WTC11 (cell line): ENCODE measurements at regions not wholly inside any gene's neighbourhood (a gene's known extent, or its start where the extent isn't known, plus 50 kb on each side); places are given as distances from the start of the nearest gene placed in this dataset.

Experiments used
- ATAC-seq: fragments of 200-7000 bp; cut with Tn5 transposase; 2 replicates; pipeline ENCODE4 v1.10.0; 2021; ENCODE audit warnings: mild to moderate bottlenecking, moderate library complexity
- CTCF ChIA-PET: fragments of 300-600 bp; sonication (Branson Sonifier 250); formaldehyde crosslinking; loops from one replicate; lab custom pipeline; 2021; ENCODE audit warnings: antibody characterized with exemption; lab: Charles Lee
- POLR2A ChIA-PET: fragments of 350-600 bp; sonication (Branson Sonifier 250); formaldehyde crosslinking; loops from one replicate; lab custom pipeline; 2021; ENCODE audit warnings: antibody characterized with exemption; lab: Charles Lee
- DNase-seq: peaks from one replicate; pipeline ENCODE4 v3.0.0; 2021; ENCODE audit warnings: low spot score
- H3K27ac Mint-ChIP-seq: 2 replicates; pipeline ENCODE4 v1.8.0; 2021; ENCODE audit warnings: mixed read lengths
- H3K27me3 Mint-ChIP-seq: 2 replicates; pipeline ENCODE4 v1.8.0; 2021; ENCODE audit warnings: low read depth, mild to moderate bottlenecking, moderate library complexity, mixed read lengths
- H3K36me3 Mint-ChIP-seq: 2 replicates; pipeline ENCODE4 v1.8.0; 2021; ENCODE audit warnings: mixed read lengths
- H3K4me1 Mint-ChIP-seq: 2 replicates; pipeline ENCODE4 v1.8.0; 2022; ENCODE audit warnings: mixed read lengths
- H3K4me3 Mint-ChIP-seq: 2 replicates; pipeline ENCODE4 v1.8.0; 2021; ENCODE audit warnings: mild to moderate bottlenecking, moderate library complexity, mixed read lengths
- H3K9me3 Mint-ChIP-seq: 2 replicates; pipeline ENCODE4 v1.8.0; 2021; ENCODE audit warnings: mixed read lengths
- CBFB ChIP-seq: sonication (generic); formaldehyde crosslinking; IDR thresholded peaks from 2 replicates; pipeline ENCODE4 v1.8.1; 2022; ENCODE audit warnings: mild to moderate bottlenecking, low read depth, missing genetic modification reagents
- ETV6 ChIP-seq: sonication (generic); formaldehyde crosslinking; IDR thresholded peaks from 2 replicates; pipeline ENCODE4 v1.8.1; 2022; ENCODE audit warnings: mild to moderate bottlenecking, missing genetic modification reagents
- FOXP1 ChIP-seq: sonication (generic); formaldehyde crosslinking; IDR thresholded peaks from 2 replicates; pipeline ENCODE4 v1.8.0; 2022; ENCODE audit warnings: missing genetic modification reagents, mild to moderate bottlenecking, moderate library complexity, borderline replicate concordance
- JAZF1 ChIP-seq: fragments of 250-450 bp; sonication (Bioruptor Pico); IDR thresholded peaks from 2 replicates; pipeline ENCODE4 v1.9.0; 2021; ENCODE audit warnings: moderate library complexity, mild to moderate bottlenecking, inconsistent platforms
- MXD4 ChIP-seq: fragments of 250-450 bp; sonication (Bioruptor Pico); IDR thresholded peaks from 2 replicates; pipeline ENCODE4 v1.8.0; 2021; ENCODE audit warnings: mild to moderate bottlenecking, moderate library complexity, borderline replicate concordance
- NFE2L1 ChIP-seq: sonication (generic); formaldehyde crosslinking; IDR thresholded peaks from 2 replicates; pipeline ENCODE4 v1.8.1; 2023; ENCODE audit warnings: missing genetic modification reagents
- NFYB ChIP-seq: sonication (generic); formaldehyde crosslinking; conservative IDR thresholded peaks from 2 replicates; pipeline ENCODE4 v1.8.0; 2022; ENCODE audit warnings: low read depth, missing genetic modification reagents
- NR1H2 ChIP-seq: sonication (generic); formaldehyde crosslinking; IDR thresholded peaks from 2 replicates; pipeline ENCODE4 v1.9.0; 2021; ENCODE audit warnings: mild to moderate bottlenecking, moderate library complexity, missing genetic modification reagents
- SMAD4 ChIP-seq: sonication (generic); formaldehyde crosslinking; IDR thresholded peaks from 2 replicates; pipeline ENCODE4 v1.8.0; 2022; ENCODE audit warnings: mild to moderate bottlenecking, missing genetic modification reagents
- TEAD1 ChIP-seq: sonication (generic); formaldehyde crosslinking; IDR thresholded peaks from 2 replicates; pipeline ENCODE4 v1.8.0; 2022; ENCODE audit warnings: mild to moderate bottlenecking, missing genetic modification reagents
- ZNF121 ChIP-seq: sonication (generic); formaldehyde crosslinking; IDR thresholded peaks from 2 replicates; pipeline ENCODE4 v1.8.0; 2023; ENCODE audit warnings: missing genetic modification reagents
- ZNF232 ChIP-seq: sonication (generic); formaldehyde crosslinking; IDR thresholded peaks from 2 replicates; pipeline ENCODE4 v1.8.0; 2022; ENCODE audit warnings: mild to moderate bottlenecking, missing genetic modification reagents
- TF ChIP-seq, protein P1 (sequence below): sonication (generic); formaldehyde crosslinking; IDR thresholded peaks from 2 replicates; pipeline ENCODE4 v1.8.1; 2022; ENCODE audit warnings: missing genetic modification reagents, borderline replicate concordance
- TF ChIP-seq, protein P2 (sequence below): sonication (generic); formaldehyde crosslinking; IDR thresholded peaks from 2 replicates; pipeline ENCODE4 v1.8.0; 2023; ENCODE audit warnings: missing genetic modification reagents
- TF ChIP-seq, protein P3 (sequence below): sonication (generic); formaldehyde crosslinking; IDR thresholded peaks from 2 replicates; pipeline ENCODE4 v1.8.1; 2022; ENCODE audit warnings: low read depth, mild to moderate bottlenecking, moderate library complexity, missing genetic modification reagents, borderline replicate concordance
- TF ChIP-seq, protein P4 (sequence below): sonication (generic); formaldehyde crosslinking; IDR thresholded peaks from 2 replicates; pipeline ENCODE4 v1.8.0; 2022; ENCODE audit warnings: mild to moderate bottlenecking, missing genetic modification reagents
- TF ChIP-seq, protein P5 (sequence below): sonication (generic); formaldehyde crosslinking; IDR thresholded peaks from 2 replicates; pipeline ENCODE4 v1.8.1; 2023; ENCODE audit warnings: mild to moderate bottlenecking, missing genetic modification reagents, moderate library complexity
- TF ChIP-seq, protein P6 (sequence below): sonication (generic); formaldehyde crosslinking; IDR thresholded peaks from 2 replicates; pipeline ENCODE4 v1.8.0; 2022; ENCODE audit warnings: mild to moderate bottlenecking, missing genetic modification reagents
- TF ChIP-seq, protein P7 (sequence below): fragments of 200-600 bp; IDR thresholded peaks from 2 replicates; pipeline ENCODE4 v1.8.0; 2022; ENCODE audit warnings: antibody characterized with exemption
- TF ChIP-seq, protein P8 (sequence below): sonication (generic); formaldehyde crosslinking; IDR thresholded peaks from 2 replicates; pipeline ENCODE4 v1.8.1; 2023; ENCODE audit warnings: mild to moderate bottlenecking, missing genetic modification reagents
- TF ChIP-seq, protein P9 (sequence below): sonication (generic); formaldehyde crosslinking; IDR thresholded peaks from 2 replicates; pipeline ENCODE4 v1.8.0; 2022; ENCODE audit warnings: mild to moderate bottlenecking, missing genetic modification reagents

DNA sequence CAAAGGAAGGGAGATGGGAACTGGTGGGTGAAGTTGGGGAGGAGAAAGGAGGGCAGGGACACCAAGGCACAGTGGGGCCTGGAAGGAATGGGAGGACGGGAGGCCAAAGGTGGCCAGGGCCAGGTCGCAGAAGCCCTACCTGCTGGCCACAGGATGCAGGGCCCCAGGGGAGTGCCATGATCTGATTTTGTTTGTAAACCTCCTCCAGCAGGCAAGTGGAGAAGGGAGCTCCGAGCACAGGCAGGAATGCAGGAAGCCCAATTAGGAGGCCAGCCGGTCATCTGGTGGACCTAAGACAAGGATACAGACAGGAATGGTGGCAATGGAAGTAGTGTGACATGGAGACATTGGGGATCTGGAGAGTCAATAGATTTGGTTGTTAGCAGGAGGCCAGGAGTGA lies 107.0 kb upstream of the ZMIZ1 start:
- H3K4me3 Mint-ChIP-seq: no peak overlapping the region
- peaks cover 41% of the 10 kb centered on the region for H3K4me1 Mint-ChIP-seq
- no peaks in the 10 kb centered on the region for H3K36me3 Mint-ChIP-seq
- ChIA-PET CTCF (interaction anchor here (2.8 to 5.9 kb wide), 2 partner anchors 12 to 240 kb away, joined by 11 to 51 read pairs; no protein-coding TSS in a partner anchor), POLR2A (interaction anchor here (0.6 to 1.0 kb wide), 2 partner anchors 12 to 490 kb away, joined by 4 to 7 read pairs; no protein-coding TSS in a partner anchor)
- no peaks in the 10 kb centered on the region for H3K9me3 Mint-ChIP-seq
- ATAC-seq (no peak), DNase-seq (no peak)
- H3K27me3 Mint-ChIP-seq: no peaks in the 10 kb centered on the region
- no peak overlapping the region for H3K27ac Mint-ChIP-seq
- no peak for TF ChIP-seq ZNF232 (CRISPR knock-in tag)
- no peak for TF ChIP-seq NR1H2 (CRISPR knock-in tag)
- TF ChIP-seq ZNF121 (CRISPR knock-in tag): no peak
- TF ChIP-seq, protein P1, sequence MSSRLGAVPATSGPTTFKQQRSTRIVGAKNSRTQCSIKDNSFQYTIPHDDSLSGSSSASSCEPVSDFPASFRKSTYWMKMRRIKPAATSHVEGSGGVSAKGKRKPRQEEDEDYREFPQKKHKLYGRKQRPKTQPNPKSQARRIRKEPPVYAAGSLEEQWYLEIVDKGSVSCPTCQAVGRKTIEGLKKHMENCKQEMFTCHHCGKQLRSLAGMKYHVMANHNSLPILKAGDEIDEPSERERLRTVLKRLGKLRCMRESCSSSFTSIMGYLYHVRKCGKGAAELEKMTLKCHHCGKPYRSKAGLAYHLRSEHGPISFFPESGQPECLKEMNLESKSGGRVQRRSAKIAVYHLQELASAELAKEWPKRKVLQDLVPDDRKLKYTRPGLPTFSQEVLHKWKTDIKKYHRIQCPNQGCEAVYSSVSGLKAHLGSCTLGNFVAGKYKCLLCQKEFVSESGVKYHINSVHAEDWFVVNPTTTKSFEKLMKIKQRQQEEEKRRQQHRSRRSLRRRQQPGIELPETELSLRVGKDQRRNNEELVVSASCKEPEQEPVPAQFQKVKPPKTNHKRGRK: no peak
- TF ChIP-seq, protein P2, sequence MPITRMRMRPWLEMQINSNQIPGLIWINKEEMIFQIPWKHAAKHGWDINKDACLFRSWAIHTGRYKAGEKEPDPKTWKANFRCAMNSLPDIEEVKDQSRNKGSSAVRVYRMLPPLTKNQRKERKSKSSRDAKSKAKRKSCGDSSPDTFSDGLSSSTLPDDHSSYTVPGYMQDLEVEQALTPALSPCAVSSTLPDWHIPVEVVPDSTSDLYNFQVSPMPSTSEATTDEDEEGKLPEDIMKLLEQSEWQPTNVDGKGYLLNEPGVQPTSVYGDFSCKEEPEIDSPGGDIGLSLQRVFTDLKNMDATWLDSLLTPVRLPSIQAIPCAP (CRISPR knock-in tag): no peak
- TF ChIP-seq, protein P3, sequence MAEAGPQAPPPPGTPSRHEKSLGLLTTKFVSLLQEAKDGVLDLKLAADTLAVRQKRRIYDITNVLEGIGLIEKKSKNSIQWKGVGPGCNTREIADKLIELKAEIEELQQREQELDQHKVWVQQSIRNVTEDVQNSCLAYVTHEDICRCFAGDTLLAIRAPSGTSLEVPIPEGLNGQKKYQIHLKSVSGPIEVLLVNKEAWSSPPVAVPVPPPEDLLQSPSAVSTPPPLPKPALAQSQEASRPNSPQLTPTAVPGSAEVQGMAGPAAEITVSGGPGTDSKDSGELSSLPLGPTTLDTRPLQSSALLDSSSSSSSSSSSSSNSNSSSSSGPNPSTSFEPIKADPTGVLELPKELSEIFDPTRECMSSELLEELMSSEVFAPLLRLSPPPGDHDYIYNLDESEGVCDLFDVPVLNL (CRISPR knock-in tag): no peak
- TF ChIP-seq, protein P4, sequence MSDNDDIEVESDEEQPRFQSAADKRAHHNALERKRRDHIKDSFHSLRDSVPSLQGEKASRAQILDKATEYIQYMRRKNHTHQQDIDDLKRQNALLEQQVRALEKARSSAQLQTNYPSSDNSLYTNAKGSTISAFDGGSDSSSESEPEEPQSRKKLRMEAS (CRISPR knock-in tag): no peak

DNA sequence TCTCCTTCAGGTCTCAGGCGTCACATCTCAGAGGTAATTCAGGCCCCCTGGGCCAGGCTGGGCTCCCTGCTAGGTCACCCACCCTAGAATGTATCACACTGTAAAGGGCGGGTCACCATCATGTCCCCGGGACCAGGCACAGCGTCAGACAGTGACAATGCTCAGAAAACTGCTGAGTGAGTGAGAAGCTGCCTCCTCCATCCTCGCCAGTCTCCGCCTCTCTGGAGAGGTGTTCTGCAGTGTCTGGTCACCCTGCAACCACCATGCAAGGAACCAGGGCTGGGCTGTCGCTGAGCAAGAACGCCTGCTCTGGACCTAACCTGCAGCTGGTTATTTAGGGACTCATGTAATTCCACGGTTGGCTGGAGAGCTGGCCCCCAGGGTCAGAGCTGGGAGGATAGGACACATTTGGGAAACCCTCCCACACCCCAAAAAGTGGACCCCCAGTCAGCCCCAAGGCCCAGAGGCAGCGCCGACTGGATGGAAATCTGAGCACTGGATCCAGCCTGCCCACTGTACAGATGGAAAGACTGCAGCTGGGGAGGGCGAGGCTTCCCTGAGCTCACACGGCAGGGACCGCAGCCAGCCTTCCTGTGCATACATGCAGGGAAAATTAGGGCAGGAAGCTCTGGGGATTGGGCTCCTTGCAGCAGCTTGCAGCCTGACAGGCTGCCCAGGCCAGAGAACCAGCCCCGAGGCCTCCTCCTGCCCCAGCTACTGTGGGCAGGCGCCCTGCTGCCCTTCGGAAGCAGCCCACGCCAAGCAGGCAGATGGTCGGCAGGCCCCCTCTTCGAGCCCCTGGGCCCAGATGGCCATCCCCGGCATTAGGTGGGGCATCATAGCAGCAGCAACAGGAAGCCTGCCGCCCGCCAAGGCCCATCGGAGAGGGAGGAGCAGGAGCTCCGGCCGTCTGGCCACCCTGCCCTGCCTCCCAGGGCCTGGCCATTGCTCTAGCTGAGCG lies 105.4 kb upstream of the ZMIZ1 start:
- Mint-ChIP-seq H3K36me3 (no peaks in the 10 kb centered on the region), H3K9me3 (no peaks in the 10 kb centered on the region), H3K4me1 (peaks cover 38% of the 10 kb centered on the region), H3K27me3 (no peaks in the 10 kb centered on the region), H3K27ac (no peak overlapping the region), H3K4me3 (no peak overlapping the region)
- ChIA-PET CTCF (interaction anchor here (1.0 to 5.9 kb wide), 6 partner anchors 10 to 239 kb away, joined by 3 to 51 read pairs (median 6); no protein-coding TSS in a partner anchor), POLR2A (interaction anchor here (0.6 to 1.1 kb wide), 2 partner anchors 10 to 1163 kb away, joined by 3 read pairs; no protein-coding TSS in a partner anchor)
- DNase-seq (no peak), ATAC-seq (no peak)
- TF ChIP-seq CBFB (CRISPR knock-in tag) (no peak), JAZF1 (CRISPR knock-in tag) (no peak), SMAD4 (CRISPR knock-in tag) (no peak), MXD4 (CRISPR knock-in tag) (no peak), ETV6 (CRISPR knock-in tag) (no peak), FOXP1 (CRISPR knock-in tag) (no peak), NFE2L1 (CRISPR knock-in tag) (no peak), NFYB (CRISPR knock-in tag) (no peak), TEAD1 (CRISPR knock-in tag) (no peak)
- TF ChIP-seq, protein P5, sequence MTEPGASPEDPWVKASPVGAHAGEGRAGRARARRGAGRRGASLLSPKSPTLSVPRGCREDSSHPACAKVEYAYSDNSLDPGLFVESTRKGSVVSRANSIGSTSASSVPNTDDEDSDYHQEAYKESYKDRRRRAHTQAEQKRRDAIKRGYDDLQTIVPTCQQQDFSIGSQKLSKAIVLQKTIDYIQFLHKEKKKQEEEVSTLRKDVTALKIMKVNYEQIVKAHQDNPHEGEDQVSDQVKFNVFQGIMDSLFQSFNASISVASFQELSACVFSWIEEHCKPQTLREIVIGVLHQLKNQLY (CRISPR knock-in tag): no peak
- TF ChIP-seq, protein P6, sequence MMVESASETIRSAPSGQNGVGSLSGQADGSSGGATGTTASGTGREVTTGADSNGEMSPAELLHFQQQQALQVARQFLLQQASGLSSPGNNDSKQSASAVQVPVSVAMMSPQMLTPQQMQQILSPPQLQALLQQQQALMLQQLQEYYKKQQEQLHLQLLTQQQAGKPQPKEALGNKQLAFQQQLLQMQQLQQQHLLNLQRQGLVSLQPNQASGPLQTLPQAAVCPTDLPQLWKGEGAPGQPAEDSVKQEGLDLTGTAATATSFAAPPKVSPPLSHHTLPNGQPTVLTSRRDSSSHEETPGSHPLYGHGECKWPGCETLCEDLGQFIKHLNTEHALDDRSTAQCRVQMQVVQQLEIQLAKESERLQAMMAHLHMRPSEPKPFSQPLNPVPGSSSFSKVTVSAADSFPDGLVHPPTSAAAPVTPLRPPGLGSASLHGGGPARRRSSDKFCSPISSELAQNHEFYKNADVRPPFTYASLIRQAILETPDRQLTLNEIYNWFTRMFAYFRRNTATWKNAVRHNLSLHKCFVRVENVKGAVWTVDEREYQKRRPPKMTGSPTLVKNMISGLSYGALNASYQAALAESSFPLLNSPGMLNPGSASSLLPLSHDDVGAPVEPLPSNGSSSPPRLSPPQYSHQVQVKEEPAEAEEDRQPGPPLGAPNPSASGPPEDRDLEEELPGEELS (CRISPR knock-in tag): no peak
- TF ChIP-seq, protein P7, sequence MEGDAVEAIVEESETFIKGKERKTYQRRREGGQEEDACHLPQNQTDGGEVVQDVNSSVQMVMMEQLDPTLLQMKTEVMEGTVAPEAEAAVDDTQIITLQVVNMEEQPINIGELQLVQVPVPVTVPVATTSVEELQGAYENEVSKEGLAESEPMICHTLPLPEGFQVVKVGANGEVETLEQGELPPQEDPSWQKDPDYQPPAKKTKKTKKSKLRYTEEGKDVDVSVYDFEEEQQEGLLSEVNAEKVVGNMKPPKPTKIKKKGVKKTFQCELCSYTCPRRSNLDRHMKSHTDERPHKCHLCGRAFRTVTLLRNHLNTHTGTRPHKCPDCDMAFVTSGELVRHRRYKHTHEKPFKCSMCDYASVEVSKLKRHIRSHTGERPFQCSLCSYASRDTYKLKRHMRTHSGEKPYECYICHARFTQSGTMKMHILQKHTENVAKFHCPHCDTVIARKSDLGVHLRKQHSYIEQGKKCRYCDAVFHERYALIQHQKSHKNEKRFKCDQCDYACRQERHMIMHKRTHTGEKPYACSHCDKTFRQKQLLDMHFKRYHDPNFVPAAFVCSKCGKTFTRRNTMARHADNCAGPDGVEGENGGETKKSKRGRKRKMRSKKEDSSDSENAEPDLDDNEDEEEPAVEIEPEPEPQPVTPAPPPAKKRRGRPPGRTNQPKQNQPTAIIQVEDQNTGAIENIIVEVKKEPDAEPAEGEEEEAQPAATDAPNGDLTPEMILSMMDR: no peak
- TF ChIP-seq, protein P8, sequence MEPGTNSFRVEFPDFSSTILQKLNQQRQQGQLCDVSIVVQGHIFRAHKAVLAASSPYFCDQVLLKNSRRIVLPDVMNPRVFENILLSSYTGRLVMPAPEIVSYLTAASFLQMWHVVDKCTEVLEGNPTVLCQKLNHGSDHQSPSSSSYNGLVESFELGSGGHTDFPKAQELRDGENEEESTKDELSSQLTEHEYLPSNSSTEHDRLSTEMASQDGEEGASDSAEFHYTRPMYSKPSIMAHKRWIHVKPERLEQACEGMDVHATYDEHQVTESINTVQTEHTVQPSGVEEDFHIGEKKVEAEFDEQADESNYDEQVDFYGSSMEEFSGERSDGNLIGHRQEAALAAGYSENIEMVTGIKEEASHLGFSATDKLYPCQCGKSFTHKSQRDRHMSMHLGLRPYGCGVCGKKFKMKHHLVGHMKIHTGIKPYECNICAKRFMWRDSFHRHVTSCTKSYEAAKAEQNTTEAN (CRISPR knock-in tag): no peak
- TF ChIP-seq, protein P9, sequence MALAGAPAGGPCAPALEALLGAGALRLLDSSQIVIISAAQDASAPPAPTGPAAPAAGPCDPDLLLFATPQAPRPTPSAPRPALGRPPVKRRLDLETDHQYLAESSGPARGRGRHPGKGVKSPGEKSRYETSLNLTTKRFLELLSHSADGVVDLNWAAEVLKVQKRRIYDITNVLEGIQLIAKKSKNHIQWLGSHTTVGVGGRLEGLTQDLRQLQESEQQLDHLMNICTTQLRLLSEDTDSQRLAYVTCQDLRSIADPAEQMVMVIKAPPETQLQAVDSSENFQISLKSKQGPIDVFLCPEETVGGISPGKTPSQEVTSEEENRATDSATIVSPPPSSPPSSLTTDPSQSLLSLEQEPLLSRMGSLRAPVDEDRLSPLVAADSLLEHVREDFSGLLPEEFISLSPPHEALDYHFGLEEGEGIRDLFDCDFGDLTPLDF: no peak
